Bronchial epithelial cell (primary cell): ENCODE measurements at regions not wholly inside any gene's neighbourhood (a gene's known extent, or its start where the extent isn't known, plus 50 kb on each side); places are given as distances from the start of the nearest gene placed in this dataset.

Source experiments
- DNase-seq: peaks from one replicate; pipeline ENCODE4 v3.0.0-alpha.2; 2010; ENCODE audit warnings: low read depth
- FAIRE-seq: peaks from 2 replicates; lab custom pipeline; 2011; peaks lifted over from hg19 to GRCh38; lab: Jason Lieb, UNC
- H3K27me3 ChIP-seq: 2 replicates; pipeline ENCODE4 v1.5.1; 2011; ENCODE audit warnings: low read length; ENCODE audit not compliant: control insufficient read depth, insufficient read depth
- H3K36me3 ChIP-seq: 2 replicates; pipeline ENCODE4 v1.5.1; 2011; ENCODE audit warnings: low read length; ENCODE audit not compliant: control insufficient read depth, insufficient read depth
- H3K4me3 ChIP-seq: 2 replicates; pipeline ENCODE4 v1.5.1; 2011; ENCODE audit warnings: mild to moderate bottlenecking, low read depth, low read length, control low read depth
- CTCF ChIP-seq: IDR thresholded peaks from 2 replicates; pipeline ENCODE4 v1.5.1; 2011; ENCODE audit warnings: mild to moderate bottlenecking, moderate library complexity, low read length, control low read depth, inconsistent platforms; ENCODE audit not compliant: insufficient read depth, severe bottlenecking

DNA sequence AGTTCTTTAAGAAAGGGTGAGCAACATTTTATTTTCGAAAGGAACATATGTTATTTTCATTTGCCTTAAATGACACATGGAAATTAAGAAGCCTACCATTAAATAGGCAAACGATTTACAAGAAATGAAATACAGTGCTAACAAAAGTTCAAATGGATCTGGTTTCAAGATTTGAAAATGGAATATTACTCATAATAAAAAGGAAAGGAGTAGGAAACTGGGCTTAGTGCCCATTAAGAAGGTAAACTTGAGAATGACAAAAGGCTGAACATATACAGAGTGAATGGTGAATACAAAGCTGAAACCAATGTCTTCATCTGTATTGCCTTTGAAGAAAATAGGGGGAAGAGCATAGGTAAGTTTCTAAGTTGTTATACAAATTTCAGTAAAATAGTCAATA lies 974.2 kb upstream of the C9orf72 start:
- FAIRE-seq (no peak), DNase-seq (peak; percentile 12)
- Histone ChIP-seq H3K27me3 (no peaks in the 10 kb centered on the region), H3K36me3 (no peaks in the 10 kb centered on the region), H3K4me3 (no peak overlapping the region)
- no peak for TF ChIP-seq CTCF

- FAIRE-seq (no peak), DNase-seq (no peak)
- no peak overlapping the region for H3K4me3 ChIP-seq
- H3K36me3 ChIP-seq, result no peaks in the 10 kb centered on the region
- no peaks in the 10 kb centered on the region for H3K27me3 ChIP-seq
- no peak for TF ChIP-seq CTCF
Observed at GRCh38 chr9:28563291-28563934, 990.1 kb upstream of the C9orf72 start.

DNA sequence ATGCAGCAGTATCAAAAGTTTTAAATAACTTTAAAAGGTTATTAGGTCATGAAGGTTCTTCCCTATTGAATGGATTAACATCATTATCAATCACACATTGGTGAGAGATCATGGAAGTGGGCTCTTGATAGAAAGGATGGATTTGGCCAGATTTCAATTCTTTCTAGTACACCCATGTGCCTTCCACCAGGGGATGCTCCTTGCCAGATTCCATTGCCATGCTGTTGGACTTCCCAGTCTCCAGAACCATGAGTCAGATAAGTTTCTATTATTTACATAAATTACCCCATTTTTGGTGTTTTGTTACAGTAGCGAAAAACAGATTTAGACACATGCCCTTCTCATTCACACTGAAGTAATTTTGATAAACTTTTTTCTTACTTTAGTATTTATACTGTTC lies 1010.6 kb upstream of the C9orf72 start:
- no peak overlapping the region for H3K4me3 ChIP-seq
- DNase-seq, result no peak
- H3K27me3 ChIP-seq, result no peaks in the 10 kb centered on the region
- no peak for TF ChIP-seq CTCF
- FAIRE-seq, result no peak
- H3K36me3 ChIP-seq, result no peaks in the 10 kb centered on the region

- no peak for DNase-seq
- no peak for FAIRE-seq
- Histone ChIP-seq H3K36me3 (no peaks in the 10 kb centered on the region), H3K27me3 (no peaks in the 10 kb centered on the region), H3K4me3 (no peak overlapping the region)
- no peak for TF ChIP-seq CTCF
Observed at GRCh38 chr9:28584542-28584941, 1011.3 kb upstream of the C9orf72 start.

GRCh38 chr9:28587052-28587451 lies 1013.8 kb upstream of the C9orf72 start:
- no peaks in the 10 kb centered on the region for H3K27me3 ChIP-seq
- TF ChIP-seq CTCF, result no peak
- no peaks in the 10 kb centered on the region for H3K36me3 ChIP-seq
- FAIRE-seq (no peak), DNase-seq (no peak)
- H3K4me3 ChIP-seq, result no peak overlapping the region

- TF ChIP-seq CTCF, result no peak
- no peak for DNase-seq
- Histone ChIP-seq H3K27me3 (no peaks in the 10 kb centered on the region), H3K4me3 (no peak overlapping the region), H3K36me3 (no peaks in the 10 kb centered on the region)
- FAIRE-seq, result no peak
Observed at GRCh38 chr9:28598408-28598807, 1025.1 kb upstream of the C9orf72 start.
